Dermis microvascular lymphatic vessel endothelial cell (primary cell): ENCODE measurements at regions not wholly inside any gene's neighbourhood (a gene's known extent, or its start where the extent isn't known, plus 50 kb on each side); places are given as distances from the start of the nearest gene placed in this dataset.

Experiments
- DNase-seq, 2 donors: peaks; one replicate each; pipeline versions ENCODE4 v3.0.0 to v3.0.0-alpha.2; 2010; ENCODE audit warnings: low read depth in 2 of 2

GRCh38 chr13:44021422-44021821, 141.7 kb downstream of the LACC1 start:
- no peak for DNase-seq

- no peak for DNase-seq
Measured at GRCh38 chr13:44022196-44022595, 142.5 kb downstream of the LACC1 start.

DNA sequence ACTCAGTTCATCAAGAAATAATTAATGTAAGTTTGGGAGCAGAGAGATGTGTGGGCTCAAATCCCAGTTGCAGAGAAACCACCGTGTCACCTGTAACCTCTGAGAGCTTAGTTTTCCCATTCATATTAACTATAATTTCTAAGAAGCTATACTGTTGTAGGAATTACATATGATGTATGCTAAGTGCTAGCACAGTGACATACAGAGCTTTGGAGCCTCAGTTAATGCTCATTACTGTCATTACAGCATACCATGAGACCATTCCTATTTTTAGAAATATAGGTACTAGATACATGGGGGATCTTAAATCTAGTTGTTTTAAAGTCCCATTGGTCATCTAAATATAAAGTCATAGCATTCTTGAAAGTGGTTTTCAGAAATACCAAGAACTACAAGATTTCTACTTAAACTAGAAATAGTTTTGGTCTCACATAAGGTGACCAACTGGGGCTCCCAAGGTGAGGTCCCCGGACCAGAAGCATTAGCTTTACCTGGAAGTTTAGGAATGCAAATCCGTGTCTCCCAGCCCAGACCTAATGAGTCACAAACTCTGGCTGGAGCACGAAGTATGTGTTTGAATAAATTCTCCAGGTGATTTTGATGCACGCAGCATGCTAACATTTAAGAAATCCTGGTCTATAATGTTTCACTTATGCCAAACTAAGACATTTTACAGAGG, 144.6 kb downstream of the LACC1 start:
- no peak for DNase-seq

- no peak for DNase-seq
Measured at GRCh38 chr13:44024846-44025195, 145.1 kb downstream of the LACC1 start.

DNA sequence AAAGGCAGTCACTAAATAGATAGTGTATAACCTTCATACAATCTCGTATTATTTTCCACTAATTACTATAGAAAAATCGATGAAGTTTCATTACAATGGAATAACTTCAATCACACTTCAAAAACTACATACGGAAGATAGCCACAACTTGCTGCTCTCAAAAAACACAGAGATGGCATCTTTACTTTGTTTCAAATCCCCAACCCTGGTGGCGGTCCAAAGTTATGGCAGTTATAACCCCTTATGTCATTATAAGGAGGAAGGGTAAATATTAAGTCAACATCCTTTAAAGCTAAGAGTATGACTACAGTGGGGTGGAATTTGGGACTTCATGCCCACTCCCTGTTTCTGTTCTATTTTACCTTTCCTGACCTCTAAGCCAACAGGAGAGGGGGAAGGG, 146.5 kb downstream of the LACC1 start:
- no peak for DNase-seq

DNA sequence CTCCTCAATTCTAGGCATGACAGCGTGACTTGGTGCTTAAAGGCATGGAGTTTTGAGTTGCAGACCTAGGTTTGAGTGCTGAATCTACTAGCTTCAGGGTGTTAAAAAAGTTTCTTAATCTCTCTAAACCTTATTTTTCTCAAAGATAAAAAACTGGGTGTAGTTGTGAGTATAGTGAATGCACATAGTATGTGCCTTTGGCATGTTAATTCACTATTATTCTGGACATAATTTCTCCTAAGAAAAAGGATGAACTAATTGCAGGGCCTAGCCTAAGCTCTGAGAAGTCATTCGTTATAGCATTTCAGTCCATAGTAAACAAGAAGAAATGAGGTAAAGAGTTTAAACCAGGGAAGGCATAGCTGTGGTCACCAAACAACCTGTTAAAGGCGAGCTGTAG, 149.0 kb downstream of the LACC1 start:
- DNase-seq: no peak

GRCh38 chr13:44030615-44031014, 150.9 kb downstream of the LACC1 start:
- no peak for DNase-seq

DNA sequence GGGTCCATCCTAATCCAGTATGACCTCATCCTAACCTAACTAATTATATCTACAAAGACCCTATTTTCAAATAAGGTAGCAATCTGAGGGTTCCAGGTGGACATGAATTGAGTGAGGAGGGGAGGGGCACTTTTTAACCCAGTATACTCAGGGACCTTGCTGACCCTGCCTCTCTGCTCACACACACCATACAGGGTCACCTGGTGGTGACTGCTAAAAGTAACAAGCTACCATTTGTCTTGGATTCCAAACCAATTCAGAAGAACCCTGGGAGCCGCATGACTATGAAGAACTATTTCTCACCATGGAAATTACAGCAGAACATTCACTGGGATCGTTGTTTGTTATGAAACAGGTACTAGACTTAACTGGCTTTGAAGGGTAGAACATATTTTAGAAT, 151.9 kb downstream of the LACC1 start:
- no peak for DNase-seq

DNA sequence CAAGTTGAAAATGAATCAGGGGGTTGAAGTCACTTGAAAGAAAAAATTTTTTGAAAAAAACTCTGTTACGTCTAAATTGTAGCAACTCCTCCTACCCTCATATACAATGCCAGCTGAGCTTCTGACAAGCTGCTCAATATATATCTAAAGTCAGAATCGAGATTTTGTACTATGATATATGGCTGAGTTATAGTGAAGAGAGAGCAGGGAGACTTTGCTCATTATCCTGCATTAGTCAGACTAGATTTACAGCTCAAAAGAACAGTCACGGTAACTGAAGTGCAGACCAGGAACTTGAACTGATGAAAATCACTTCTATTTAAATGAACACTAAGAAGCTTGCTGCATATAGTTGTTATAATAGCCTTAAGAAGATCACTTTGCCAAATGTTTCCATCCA, 153.1 kb downstream of the LACC1 start:
- no peak for DNase-seq

GRCh38 chr13:44035400-44035799, 155.7 kb downstream of the LACC1 start:
- no peak for DNase-seq

- no peak for DNase-seq
Measured at GRCh38 chr13:44040070-44040817, 160.5 kb downstream of the LACC1 start.

DNA sequence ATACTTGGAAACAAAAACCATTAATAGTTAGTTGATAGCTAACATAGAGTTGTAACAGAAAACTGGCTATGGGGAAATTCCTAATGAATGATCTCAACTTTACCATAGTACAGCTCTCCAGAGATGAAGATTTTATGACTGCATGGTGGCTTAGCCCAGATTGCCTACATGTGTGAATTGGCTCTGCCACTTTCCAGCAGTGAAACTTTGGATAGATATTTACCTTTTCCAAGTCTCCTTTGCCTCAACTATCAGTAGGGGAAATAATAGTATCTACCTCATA, 161.1 kb downstream of the LACC1 start:
- no peak for DNase-seq

DNA sequence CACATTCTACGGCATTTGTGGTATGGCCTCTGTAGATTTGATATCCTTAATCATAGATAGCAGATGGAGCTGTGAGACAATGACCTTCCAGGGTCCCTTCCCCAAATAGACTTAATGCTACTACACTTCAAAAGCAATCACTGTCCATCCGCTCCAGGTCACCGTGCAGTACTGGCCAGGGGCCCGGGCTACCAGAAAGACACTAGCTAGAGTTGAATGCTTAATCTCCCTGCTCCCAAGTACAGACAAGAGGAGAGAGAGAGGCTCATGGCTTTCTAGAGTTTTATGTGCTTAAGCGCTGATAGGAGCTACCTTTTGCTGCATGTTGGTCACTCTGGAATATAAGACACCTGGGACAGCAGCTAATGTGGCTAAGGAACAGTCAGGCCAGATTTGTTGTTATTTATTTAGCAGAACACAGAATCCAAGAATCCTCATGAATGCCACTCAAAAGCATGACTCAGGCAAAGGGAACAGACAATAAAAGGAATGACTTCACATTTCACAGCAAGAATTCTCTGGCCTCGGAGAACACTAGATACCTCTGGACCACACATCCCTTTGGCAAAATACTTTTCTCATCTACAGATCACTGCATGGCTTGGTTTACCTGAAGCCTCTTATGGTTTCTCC, 165.0 kb downstream of the LACC1 start:
- no peak for DNase-seq

DNA sequence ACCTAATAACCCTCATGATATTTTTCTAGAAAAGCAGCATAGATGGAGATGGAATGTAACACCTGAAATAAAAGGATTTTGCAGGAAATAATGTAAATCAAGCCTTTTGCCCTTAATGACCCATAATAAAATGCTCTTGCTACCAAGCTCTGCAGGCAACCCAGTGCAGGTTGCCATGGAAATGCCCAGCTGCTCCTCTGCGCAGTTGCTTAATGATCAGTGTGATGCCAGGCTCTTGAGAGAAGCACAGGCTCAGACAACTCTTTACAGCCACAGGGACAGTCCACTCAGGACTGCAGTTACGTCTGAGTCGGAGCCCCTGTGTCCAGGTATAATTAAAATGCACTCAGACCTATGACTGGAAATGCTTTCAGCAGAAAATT, 165.5 kb downstream of the LACC1 start:
- DNase-seq: no peak

DNA sequence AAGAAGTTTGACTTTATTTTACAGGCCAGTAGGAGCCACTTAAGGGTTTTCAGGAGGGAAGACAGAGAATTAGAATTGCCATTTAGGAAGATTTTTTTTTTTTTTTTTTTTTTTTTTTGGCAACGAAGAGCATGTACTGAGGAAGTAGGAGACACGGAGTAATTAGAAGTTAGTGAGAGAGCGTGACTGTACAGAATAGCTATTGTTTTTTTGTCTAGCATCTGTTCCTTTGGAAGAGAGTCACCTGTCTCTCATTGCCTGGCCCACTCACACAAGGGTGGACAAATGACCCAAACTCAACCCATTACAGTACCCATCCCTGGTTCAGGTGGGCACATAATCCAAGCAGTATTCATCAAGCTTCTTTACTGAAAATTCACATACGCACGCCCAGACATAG, 166.7 kb downstream of the LACC1 start:
- no peak for DNase-seq

- DNase-seq: peak; percentile 12 to 24
Measured at GRCh38 chr13:44048326-44048725, 168.6 kb downstream of the LACC1 start.

GRCh38 chr13:44049081-44049945, 169.6 kb downstream of the LACC1 start:
- DNase-seq: no peak

GRCh38 chr13:44050450-44051063, 170.9 kb downstream of the LACC1 start:
- DNase-seq: peak; percentile 35 to 55

DNA sequence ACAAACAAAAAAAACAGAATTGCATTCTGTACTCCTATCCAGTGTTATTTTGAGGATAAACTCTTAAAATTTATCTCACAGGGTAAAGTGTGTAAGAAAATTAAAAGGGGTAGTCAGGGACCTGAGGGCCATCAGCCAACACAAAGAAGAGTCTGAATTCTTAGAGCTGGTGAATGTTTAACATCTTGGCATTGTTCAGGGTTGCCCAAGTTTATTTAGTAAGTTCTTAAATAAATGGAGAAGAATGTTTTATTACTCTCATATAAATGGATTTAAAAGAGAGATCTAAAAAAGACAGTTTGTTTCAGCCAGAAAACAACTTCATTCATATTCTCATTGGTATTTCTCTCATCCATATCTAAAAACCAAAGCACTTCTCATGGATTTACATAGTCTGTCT, 171.7 kb downstream of the LACC1 start:
- no peak for DNase-seq

GRCh38 chr13:44051918-44052675, 172.4 kb downstream of the LACC1 start:
- peak in 1 of 2 donors; percentile 14 for DNase-seq

DNA sequence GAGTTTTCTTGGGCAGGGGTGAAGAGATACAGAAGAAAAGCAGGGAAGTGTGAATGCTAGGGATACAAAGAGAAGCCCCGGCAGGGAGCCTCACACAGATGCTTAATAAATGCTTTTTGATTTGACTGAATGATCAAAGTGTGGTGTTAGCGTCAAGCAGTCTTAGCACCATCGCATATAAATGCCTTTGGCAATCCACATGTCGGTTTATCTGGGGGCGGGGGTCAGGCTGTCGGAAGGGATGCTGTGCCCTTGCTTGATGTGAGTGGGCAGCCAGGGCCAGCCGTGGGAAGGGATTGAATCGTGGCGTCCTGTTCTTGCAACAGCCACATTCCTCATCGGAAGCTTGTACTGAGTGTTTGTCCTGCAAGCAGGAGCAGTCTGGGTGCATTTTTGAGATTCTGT, 173.1 kb downstream of the LACC1 start:
- no peak for DNase-seq
